Rectal smooth muscle tissue (tissue), 1 donor: ENCODE measurements at regions not wholly inside any gene's neighbourhood (a gene's known extent, or its start where the extent isn't known, plus 50 kb on each side); places are given as distances from the start of the nearest gene placed in this dataset.

ENCODE experiments used
- H3K27ac ChIP-seq: one replicate; pipeline ENCODE4 v1.7.0; 2013; ENCODE audit warnings: low read depth, low read length, inconsistent platforms
- H3K27me3 ChIP-seq: one replicate; pipeline ENCODE4 v1.7.0; 2013; ENCODE audit warnings: low read length; ENCODE audit not compliant: control insufficient read depth, insufficient read depth
- H3K36me3 ChIP-seq: one replicate; pipeline ENCODE4 v1.7.0; 2013; ENCODE audit warnings: low read length; ENCODE audit not compliant: control insufficient read depth, insufficient read depth
- H3K4me1 ChIP-seq: one replicate; pipeline ENCODE4 v1.7.0; 2013; ENCODE audit warnings: low read length; ENCODE audit not compliant: control insufficient read depth, insufficient read depth
- H3K4me3 ChIP-seq: one replicate; pipeline ENCODE4 v1.7.0; 2013; ENCODE audit warnings: low read length
- H3K9ac ChIP-seq: one replicate; pipeline ENCODE4 v1.7.0; 2013; ENCODE audit warnings: low read length

GRCh38 chr5:1668141-1668721, 131.4 kb downstream of the MRPL36 start:
- Histone ChIP-seq H3K4me3 (no peak overlapping the region), H3K27me3 (peaks cover 40% of the 10 kb centered on the region), H3K9ac (no peak overlapping the region), H3K27ac (no peak overlapping the region), H3K4me1 (peaks cover 4% of the 10 kb centered on the region), H3K36me3 (no peaks in the 10 kb centered on the region)

GRCh38 chr5:1667648-1668140, 131.9 kb downstream of the MRPL36 start:
- Histone ChIP-seq H3K27me3 (peaks cover 42% of the 10 kb centered on the region), H3K36me3 (no peaks in the 10 kb centered on the region), H3K9ac (no peak overlapping the region), H3K4me1 (peaks cover 4% of the 10 kb centered on the region), H3K4me3 (no peak overlapping the region), H3K27ac (no peak overlapping the region)

GRCh38 chr5:1666812-1667588, 132.6 kb downstream of the MRPL36 start:
- H3K27ac ChIP-seq = no peak overlapping the region
- no peak overlapping the region for H3K4me3 ChIP-seq
- H3K4me1 ChIP-seq = peaks cover 4% of the 10 kb centered on the region
- no peaks in the 10 kb centered on the region for H3K36me3 ChIP-seq
- H3K9ac ChIP-seq = no peak overlapping the region
- H3K27me3 ChIP-seq = peaks cover 48% of the 10 kb centered on the region

- peaks cover 4% of the 10 kb centered on the region for H3K4me1 ChIP-seq
- no peak overlapping the region for H3K27ac ChIP-seq
- H3K9ac ChIP-seq = no peak overlapping the region
- no peak overlapping the region for H3K4me3 ChIP-seq
- H3K27me3 ChIP-seq = peaks cover 50% of the 10 kb centered on the region
- H3K36me3 ChIP-seq = no peaks in the 10 kb centered on the region
Observed at GRCh38 chr5:1666221-1666620, 133.4 kb downstream of the MRPL36 start.

- Histone ChIP-seq H3K36me3 (no peaks in the 10 kb centered on the region), H3K4me1 (peaks cover 4% of the 10 kb centered on the region), H3K4me3 (no peak overlapping the region), H3K27me3 (peaks cover 47% of the 10 kb centered on the region), H3K27ac (no peak overlapping the region), H3K9ac (no peak overlapping the region)
Observed at GRCh38 chr5:1665803-1666202, 133.8 kb downstream of the MRPL36 start.

- Histone ChIP-seq H3K4me3 (no peak overlapping the region), H3K27ac (no peak overlapping the region), H3K36me3 (no peaks in the 10 kb centered on the region), H3K4me1 (peaks cover 4% of the 10 kb centered on the region), H3K27me3 (peaks cover 47% of the 10 kb centered on the region), H3K9ac (no peak overlapping the region)
Observed at GRCh38 chr5:1665231-1665630, 134.4 kb downstream of the MRPL36 start.

- Histone ChIP-seq H3K4me3 (no peak overlapping the region), H3K27ac (no peak overlapping the region), H3K9ac (no peak overlapping the region), H3K36me3 (no peaks in the 10 kb centered on the region), H3K27me3 (peaks cover 37% of the 10 kb centered on the region), H3K4me1 (peaks cover 4% of the 10 kb centered on the region)
Observed at GRCh38 chr5:1663186-1663585, 136.5 kb downstream of the MRPL36 start.

GRCh38 chr5:1662559-1663085, 137.0 kb downstream of the MRPL36 start:
- Histone ChIP-seq H3K27me3 (peaks cover 31% of the 10 kb centered on the region), H3K36me3 (no peaks in the 10 kb centered on the region), H3K9ac (no peak overlapping the region), H3K4me3 (no peak overlapping the region), H3K27ac (no peak overlapping the region), H3K4me1 (peaks cover 4% of the 10 kb centered on the region)

- Histone ChIP-seq H3K4me1 (peaks cover 4% of the 10 kb centered on the region), H3K27me3 (peaks cover 29% of the 10 kb centered on the region), H3K27ac (no peak overlapping the region)
Observed at GRCh38 chr5:1661831-1662558, 137.6 kb downstream of the MRPL36 start.

GRCh38 chr5:1661311-1661710, 137.6 kb upstream of the LPCAT1 start:
- H3K36me3 ChIP-seq = no peaks in the 10 kb centered on the region
- H3K27me3 ChIP-seq = peaks cover 23% of the 10 kb centered on the region
- H3K4me1 ChIP-seq = no peaks in the 10 kb centered on the region
- no peak overlapping the region for H3K4me3 ChIP-seq
- no peak overlapping the region for H3K27ac ChIP-seq
- H3K9ac ChIP-seq = no peak overlapping the region

More at GRCh38 chr5:1661831-1662558, 137.6 kb downstream of the MRPL36 start:
- Histone ChIP-seq H3K4me3 (no peak overlapping the region), H3K36me3 (no peaks in the 10 kb centered on the region), H3K9ac (no peak overlapping the region)

- Histone ChIP-seq H3K27me3 (peaks cover 15% of the 10 kb centered on the region), H3K27ac (no peak overlapping the region), H3K4me1 (no peaks in the 10 kb centered on the region), H3K4me3 (no peak overlapping the region), H3K36me3 (no peaks in the 10 kb centered on the region), H3K9ac (no peak overlapping the region)
Observed at GRCh38 chr5:1660511-1660910, 136.8 kb upstream of the LPCAT1 start.

GRCh38 chr5:1660001-1660400, 136.2 kb upstream of the LPCAT1 start:
- Histone ChIP-seq H3K36me3 (no peaks in the 10 kb centered on the region), H3K4me3 (no peak overlapping the region), H3K4me1 (no peaks in the 10 kb centered on the region), H3K9ac (no peak overlapping the region), H3K27ac (no peak overlapping the region), H3K27me3 (peaks cover 14% of the 10 kb centered on the region)
